DND-41 (cell line): ENCODE measurements at regions not wholly inside any gene's neighbourhood (a gene's known extent, or its start where the extent isn't known, plus 50 kb on each side); places are given as distances from the start of the nearest gene placed in this dataset.

Experiments used
- CTCF ChIP-seq: IDR thresholded peaks from 2 replicates; pipeline ENCODE4 v1.5.1; 2012; ENCODE audit warnings: borderline replicate concordance, low read length, moderate library complexity, mild to moderate bottlenecking; ENCODE audit not compliant: poor library complexity, severe bottlenecking; ENCODE audit errors: extremely low read depth
- EZH2 ChIP-seq: IDR thresholded peaks from 3 replicates; pipeline ENCODE4 v1.6.1; 2012; ENCODE audit warnings: borderline replicate concordance, low read depth, mild to moderate bottlenecking, moderate library complexity, low read length, inconsistent platforms; ENCODE audit not compliant: severe bottlenecking

GRCh38 chr6:164991573-164991972 lies 317.8 kb downstream of the C6orf118 start:
- no peak for TF ChIP-seq CTCF
- TF ChIP-seq EZH2 = no peak
